Stimulated activated naive CD8-positive, alpha-beta T cell treated with anti-CD3 and anti-CD28 coated beads, Interleukin-15, Interleukin-2, amounts not matched to agents 100 ng/mL and 50 ng/mL, for 24 hours (primary cell): ENCODE measurements at regions not wholly inside any gene's neighbourhood (a gene's known extent, or its start where the extent isn't known, plus 50 kb on each side); places are given as distances from the start of the nearest gene placed in this dataset.

Experiments
- H3K27ac Mint-ChIP-seq: one replicate; pipeline ENCODE4 v1.8.0; 2021; ENCODE audit warnings: mild to moderate bottlenecking, mixed read lengths
- H3K27me3 Mint-ChIP-seq: one replicate; pipeline ENCODE4 v1.8.0; 2021; ENCODE audit warnings: mixed read lengths
- H3K36me3 Mint-ChIP-seq: one replicate; pipeline ENCODE4 v1.8.0; 2021; ENCODE audit warnings: low read depth, mixed read lengths
- H3K4me1 Mint-ChIP-seq: one replicate; pipeline ENCODE4 v1.8.0; 2021; ENCODE audit warnings: low read depth, mixed read lengths
- H3K4me3 Mint-ChIP-seq: one replicate; pipeline ENCODE4 v1.8.0; 2021; ENCODE audit warnings: mild to moderate bottlenecking, mixed read lengths
- H3K9me3 Mint-ChIP-seq: one replicate; pipeline ENCODE4 v1.8.0; 2021; ENCODE audit warnings: mixed read lengths

DNA sequence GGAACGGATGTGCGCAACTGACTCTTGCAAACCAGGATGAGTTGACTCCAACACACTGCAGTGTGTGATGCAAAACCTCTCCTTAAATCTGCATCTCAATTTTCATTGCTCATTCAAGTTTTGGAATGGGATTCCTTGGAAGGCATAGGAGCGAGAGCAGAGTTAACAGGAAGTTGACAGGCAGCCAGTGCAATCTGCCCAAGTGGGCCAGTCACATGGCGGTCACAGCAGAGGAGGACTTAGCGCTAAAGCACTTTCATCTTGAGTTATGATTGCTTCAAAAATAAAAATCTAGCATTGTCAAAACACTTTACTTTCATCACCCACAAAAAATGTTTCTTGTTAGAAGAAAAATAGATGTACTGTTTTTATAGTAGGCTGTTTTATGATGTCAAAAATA is 439.0 kb downstream of the FBXO15 start:
- no peak overlapping the region for H3K27ac Mint-ChIP-seq
- H3K27me3 Mint-ChIP-seq = no peaks in the 10 kb centered on the region
- H3K36me3 Mint-ChIP-seq = no peaks in the 10 kb centered on the region
- H3K4me3 Mint-ChIP-seq = no peak overlapping the region
- peaks cover 3% of the 10 kb centered on the region for H3K9me3 Mint-ChIP-seq
- H3K4me1 Mint-ChIP-seq = no peaks in the 10 kb centered on the region

DNA sequence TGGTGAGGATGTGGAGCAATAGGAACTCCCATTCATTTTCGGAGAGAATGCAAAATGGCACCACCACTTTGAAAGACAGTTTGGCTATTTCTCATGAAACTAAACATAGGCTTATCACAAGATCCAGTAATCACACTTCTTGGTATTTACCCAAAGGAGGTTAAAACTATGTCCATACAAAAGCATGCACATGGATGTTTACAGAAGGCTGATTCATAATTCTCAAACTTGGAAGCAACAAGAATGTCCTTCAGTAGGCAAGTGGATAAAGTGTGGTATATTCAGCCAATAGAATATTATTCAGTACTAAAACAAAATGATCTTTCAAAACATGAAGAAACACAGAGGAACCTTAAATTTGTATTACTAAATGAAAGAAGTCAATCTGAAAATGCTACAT is 440.6 kb downstream of the FBXO15 start:
- Mint-ChIP-seq H3K27ac (no peak overlapping the region), H3K4me1 (no peaks in the 10 kb centered on the region), H3K9me3 (peaks cover 3% of the 10 kb centered on the region), H3K27me3 (no peaks in the 10 kb centered on the region), H3K4me3 (no peak overlapping the region), H3K36me3 (no peaks in the 10 kb centered on the region)

GRCh38 chr18:73697353-73697752 is 450.3 kb downstream of the FBXO15 start:
- Mint-ChIP-seq H3K4me1 (no peaks in the 10 kb centered on the region), H3K9me3 (peaks cover 3% of the 10 kb centered on the region), H3K36me3 (no peaks in the 10 kb centered on the region), H3K27ac (no peak overlapping the region), H3K4me3 (no peak overlapping the region), H3K27me3 (no peaks in the 10 kb centered on the region)

DNA sequence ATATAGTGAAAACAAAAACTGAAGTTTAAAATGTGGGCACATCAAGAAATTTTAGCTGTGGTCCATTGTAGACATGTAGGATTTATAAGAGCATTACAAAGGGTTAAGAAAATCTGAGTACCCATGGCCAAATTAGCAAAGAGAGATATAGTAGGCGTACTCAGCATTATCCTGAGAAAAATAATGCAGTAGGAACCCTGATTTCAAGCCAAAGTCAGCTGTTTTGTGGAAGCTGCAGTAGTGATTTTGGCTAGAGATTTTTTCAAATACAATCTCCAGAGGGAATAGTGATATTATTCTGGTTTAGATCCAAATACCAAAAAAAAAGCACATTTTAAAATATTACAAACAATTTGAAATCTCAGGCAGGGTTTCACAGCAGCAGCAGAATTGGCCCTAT is 450.9 kb downstream of the FBXO15 start:
- Mint-ChIP-seq H3K27me3 (no peaks in the 10 kb centered on the region), H3K4me1 (no peaks in the 10 kb centered on the region), H3K9me3 (peaks cover 3% of the 10 kb centered on the region), H3K36me3 (no peaks in the 10 kb centered on the region), H3K4me3 (no peak overlapping the region), H3K27ac (no peak overlapping the region)

GRCh38 chr18:73696171-73696570 is 451.5 kb downstream of the FBXO15 start:
- no peaks in the 10 kb centered on the region for H3K36me3 Mint-ChIP-seq
- H3K27me3 Mint-ChIP-seq = no peaks in the 10 kb centered on the region
- no peak overlapping the region for H3K27ac Mint-ChIP-seq
- peaks cover 3% of the 10 kb centered on the region for H3K9me3 Mint-ChIP-seq
- H3K4me1 Mint-ChIP-seq = no peaks in the 10 kb centered on the region
- no peak overlapping the region for H3K4me3 Mint-ChIP-seq

- no peaks in the 10 kb centered on the region for H3K27me3 Mint-ChIP-seq
- H3K36me3 Mint-ChIP-seq = no peaks in the 10 kb centered on the region
Measured at GRCh38 chr18:73693091-73693490, 454.5 kb downstream of the FBXO15 start.

DNA sequence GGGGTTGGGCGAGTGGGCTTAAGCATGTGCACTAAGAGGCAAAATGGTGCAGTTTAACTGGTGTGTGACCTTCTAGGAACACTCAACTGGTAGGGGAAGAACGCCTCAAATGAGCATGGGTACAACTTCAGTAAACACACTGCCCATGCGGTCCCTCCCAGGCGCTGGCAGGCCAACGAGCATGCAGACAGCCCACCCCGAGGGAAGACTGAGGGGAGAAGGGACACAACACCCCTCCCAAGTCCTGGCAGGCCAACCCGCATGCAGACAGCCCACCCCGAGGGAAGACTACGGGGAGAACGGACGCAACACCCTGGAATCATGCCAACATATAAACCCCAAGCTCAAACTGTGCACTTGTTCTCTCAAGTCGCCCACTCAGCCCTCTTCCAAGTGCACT is 456.0 kb downstream of the FBXO15 start:
- Mint-ChIP-seq H3K9me3 (no peaks in the 10 kb centered on the region), H3K4me3 (no peak overlapping the region), H3K27ac (no peak overlapping the region), H3K27me3 (no peaks in the 10 kb centered on the region), H3K36me3 (no peaks in the 10 kb centered on the region), H3K4me1 (no peaks in the 10 kb centered on the region)

More at GRCh38 chr18:73693091-73693490, 454.5 kb downstream of the FBXO15 start:
- no peaks in the 10 kb centered on the region for H3K4me1 Mint-ChIP-seq
- H3K9me3 Mint-ChIP-seq = no peaks in the 10 kb centered on the region
- H3K4me3 Mint-ChIP-seq = no peak overlapping the region
- H3K27ac Mint-ChIP-seq = no peak overlapping the region

- H3K36me3 Mint-ChIP-seq = no peaks in the 10 kb centered on the region
- H3K4me1 Mint-ChIP-seq = no peaks in the 10 kb centered on the region
- H3K4me3 Mint-ChIP-seq = no peak overlapping the region
- no peaks in the 10 kb centered on the region for H3K9me3 Mint-ChIP-seq
- H3K27ac Mint-ChIP-seq = no peak overlapping the region
- H3K27me3 Mint-ChIP-seq = no peaks in the 10 kb centered on the region
Measured at GRCh38 chr18:73691118-73691517, 456.5 kb downstream of the FBXO15 start.

DNA sequence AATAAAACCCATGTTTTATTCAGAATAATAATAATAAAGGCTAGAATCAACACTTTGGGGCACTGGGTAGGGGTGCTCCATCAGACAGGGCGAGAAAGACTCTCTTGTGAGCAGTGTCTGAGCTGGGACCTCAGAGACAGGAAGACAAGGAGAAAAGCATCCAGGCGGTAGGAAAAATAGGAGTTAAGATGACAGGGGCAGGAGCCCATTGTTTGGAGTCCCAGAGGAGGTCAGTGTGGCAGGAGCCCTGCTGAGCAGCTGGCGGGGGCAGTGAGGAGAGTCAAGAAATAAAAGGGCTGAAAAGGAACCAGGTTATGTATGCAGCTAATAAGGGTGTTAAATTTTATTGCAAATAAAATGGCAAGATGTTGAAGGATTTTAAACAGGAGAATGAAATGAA is 457.4 kb downstream of the FBXO15 start:
- no peak overlapping the region for H3K4me3 Mint-ChIP-seq
- H3K4me1 Mint-ChIP-seq = no peaks in the 10 kb centered on the region
- H3K27me3 Mint-ChIP-seq = no peaks in the 10 kb centered on the region
- no peak overlapping the region for H3K27ac Mint-ChIP-seq
- no peaks in the 10 kb centered on the region for H3K9me3 Mint-ChIP-seq
- no peaks in the 10 kb centered on the region for H3K36me3 Mint-ChIP-seq

DNA sequence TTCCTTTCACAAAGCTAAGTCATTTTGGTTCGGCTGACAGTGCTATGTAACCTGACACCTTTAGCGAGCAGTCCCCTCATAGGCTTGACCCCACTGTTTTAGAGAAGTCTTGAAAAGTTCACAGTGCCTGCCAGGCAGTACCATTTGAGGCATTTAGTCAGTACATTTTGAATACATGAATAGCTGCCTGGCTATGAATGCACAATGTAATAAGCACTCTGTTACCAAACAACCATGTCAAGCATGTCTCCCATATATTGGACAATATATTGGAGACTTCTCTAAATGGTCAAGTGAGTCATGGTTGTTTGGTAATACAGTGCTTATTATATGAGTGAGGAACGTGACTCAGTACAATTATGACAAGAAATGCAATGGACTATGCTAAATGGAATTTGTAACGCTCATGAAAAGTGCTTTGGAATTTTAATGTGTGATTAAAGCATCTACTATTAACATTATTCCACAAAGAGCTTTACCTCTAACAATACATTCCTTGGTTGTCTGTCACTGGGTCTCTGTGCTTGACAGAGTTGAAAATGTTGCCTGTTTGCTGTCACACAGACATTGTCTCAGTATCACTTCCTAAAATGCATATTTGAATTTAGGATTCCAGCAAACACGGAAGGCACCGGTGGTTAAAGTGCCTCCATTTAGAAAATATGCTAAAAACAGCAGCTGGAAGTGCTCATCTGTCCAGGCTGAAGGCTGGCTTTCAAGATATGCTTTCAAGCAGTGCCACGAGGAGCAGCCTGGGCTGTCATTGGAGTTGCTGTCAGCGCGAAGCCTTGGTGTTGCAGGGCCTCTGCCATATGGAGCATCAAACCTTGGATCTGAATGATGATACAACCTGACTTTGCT is 458.6 kb downstream of the FBXO15 start:
- Mint-ChIP-seq H3K4me3 (no peak overlapping the region), H3K36me3 (no peaks in the 10 kb centered on the region), H3K27ac (no peak overlapping the region), H3K27me3 (no peaks in the 10 kb centered on the region), H3K4me1 (no peaks in the 10 kb centered on the region), H3K9me3 (no peaks in the 10 kb centered on the region)

- Mint-ChIP-seq H3K27ac (no peak overlapping the region), H3K4me3 (no peak overlapping the region), H3K4me1 (no peaks in the 10 kb centered on the region), H3K27me3 (no peaks in the 10 kb centered on the region), H3K36me3 (no peaks in the 10 kb centered on the region), H3K9me3 (no peaks in the 10 kb centered on the region)
Measured at GRCh38 chr18:73688161-73688560, 459.5 kb downstream of the FBXO15 start.

DNA sequence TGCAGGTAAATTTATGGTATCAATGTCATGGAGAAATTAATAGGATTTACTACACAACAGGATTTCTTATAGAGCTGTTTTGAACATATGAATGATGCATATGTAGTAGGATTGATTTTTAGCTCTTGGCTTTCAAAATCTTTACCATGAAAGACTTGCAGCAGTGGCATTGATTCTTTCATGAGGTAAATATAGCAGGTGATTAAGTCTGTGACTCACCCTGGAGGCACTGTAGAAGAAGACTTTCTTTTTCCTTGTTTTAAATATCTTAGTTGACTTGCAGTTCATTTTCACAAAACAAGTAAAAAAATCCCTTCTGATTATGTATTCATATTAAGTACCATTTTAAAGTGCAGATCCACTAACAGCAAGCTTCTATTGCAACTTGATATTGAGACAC is 463.0 kb downstream of the FBXO15 start:
- Mint-ChIP-seq H3K4me1 (peaks cover 7% of the 10 kb centered on the region), H3K36me3 (no peaks in the 10 kb centered on the region), H3K27ac (no peak overlapping the region), H3K27me3 (no peaks in the 10 kb centered on the region), H3K4me3 (no peak overlapping the region), H3K9me3 (no peaks in the 10 kb centered on the region)

DNA sequence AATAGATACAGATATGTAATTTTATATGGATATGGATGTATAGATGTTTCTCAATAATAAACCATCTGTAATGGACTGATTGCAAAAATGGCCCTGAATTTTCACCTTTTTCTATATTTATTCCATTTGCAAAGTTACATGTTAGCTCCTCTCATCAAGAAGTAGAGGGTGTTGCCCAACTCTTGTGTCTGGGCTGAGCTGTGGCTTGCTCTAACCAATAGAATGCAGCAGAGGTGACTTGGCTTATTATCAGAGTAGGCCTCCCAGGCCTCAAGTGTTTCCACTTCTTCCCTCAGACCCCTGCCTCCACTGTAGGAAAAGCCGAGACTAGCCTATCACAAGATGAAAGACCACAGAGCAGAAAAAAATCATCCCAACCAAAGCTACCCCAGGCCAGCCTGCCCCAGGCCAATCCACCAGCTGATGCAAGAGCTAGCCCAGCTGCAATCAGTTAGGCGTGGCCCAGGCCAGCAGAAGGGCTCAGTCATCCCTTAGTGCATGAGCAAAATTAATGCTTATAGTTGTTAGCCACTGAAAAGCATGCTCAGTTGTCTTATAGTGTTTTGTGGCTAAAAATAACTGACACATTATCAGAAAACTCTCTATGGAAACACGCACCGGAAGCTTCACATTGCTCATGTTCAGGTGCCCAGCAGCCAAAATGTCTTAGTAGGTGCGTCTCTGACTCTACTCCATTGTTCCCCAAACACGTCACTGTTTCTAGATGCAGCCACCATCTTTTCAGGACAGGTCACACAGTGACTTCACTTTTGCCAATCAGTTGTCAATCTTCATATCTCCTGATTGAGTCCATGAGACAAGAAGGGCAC is 464.0 kb downstream of the FBXO15 start:
- Mint-ChIP-seq H3K27me3 (no peaks in the 10 kb centered on the region), H3K4me3 (no peak overlapping the region), H3K27ac (no peak overlapping the region), H3K4me1 (peaks cover 7% of the 10 kb centered on the region), H3K36me3 (no peaks in the 10 kb centered on the region), H3K9me3 (no peaks in the 10 kb centered on the region)

- Mint-ChIP-seq H3K4me1 (peaks cover 7% of the 10 kb centered on the region), H3K27me3 (no peaks in the 10 kb centered on the region), H3K9me3 (peaks cover 7% of the 10 kb centered on the region), H3K4me3 (no peak overlapping the region), H3K36me3 (no peaks in the 10 kb centered on the region), H3K27ac (no peak overlapping the region)
Measured at GRCh38 chr18:73681912-73682311, 465.7 kb downstream of the FBXO15 start.

- Mint-ChIP-seq H3K4me3 (no peak overlapping the region), H3K36me3 (no peaks in the 10 kb centered on the region), H3K27me3 (no peaks in the 10 kb centered on the region), H3K4me1 (peaks cover 7% of the 10 kb centered on the region), H3K27ac (no peak overlapping the region), H3K9me3 (peaks cover 7% of the 10 kb centered on the region)
Measured at GRCh38 chr18:73681398-73681797, 466.2 kb downstream of the FBXO15 start.
